Activated T-helper 17 cell treated with anti-CD3 and anti-CD28 coated beads, Interleukin-2, amount 50 U/mL, for 72 hours (primary cell): ENCODE measurements at regions not wholly inside any gene's neighbourhood (a gene's known extent, or its start where the extent isn't known, plus 50 kb on each side); places are given as distances from the start of the nearest gene placed in this dataset.

Source experiments
- ATAC-seq: fragments of 150-1000 bp; cut with Tn5 transposase; replicated peaks from 2 replicates; pipeline ENCODE4 v1.10.0; 2021; ENCODE audit warnings: mild to moderate bottlenecking, moderate library complexity
- H3K27ac Mint-ChIP-seq: one replicate; pipeline ENCODE4 v1.8.0; 2022; ENCODE audit warnings: mixed read lengths
- H3K27me3 Mint-ChIP-seq: one replicate; pipeline ENCODE4 v1.8.0; 2022; ENCODE audit warnings: mixed read lengths
- H3K36me3 Mint-ChIP-seq: one replicate; pipeline ENCODE4 v1.8.0; 2022; ENCODE audit warnings: low read depth, mild to moderate bottlenecking, mixed read lengths
- H3K4me1 Mint-ChIP-seq: one replicate; pipeline ENCODE4 v1.8.0; 2022; ENCODE audit warnings: mixed read lengths
- H3K4me3 Mint-ChIP-seq: one replicate; pipeline ENCODE4 v1.8.0; 2022; ENCODE audit warnings: mild to moderate bottlenecking, mixed read lengths
- H3K9me3 Mint-ChIP-seq: one replicate; pipeline ENCODE4 v1.8.0; 2022; ENCODE audit warnings: mixed read lengths

DNA sequence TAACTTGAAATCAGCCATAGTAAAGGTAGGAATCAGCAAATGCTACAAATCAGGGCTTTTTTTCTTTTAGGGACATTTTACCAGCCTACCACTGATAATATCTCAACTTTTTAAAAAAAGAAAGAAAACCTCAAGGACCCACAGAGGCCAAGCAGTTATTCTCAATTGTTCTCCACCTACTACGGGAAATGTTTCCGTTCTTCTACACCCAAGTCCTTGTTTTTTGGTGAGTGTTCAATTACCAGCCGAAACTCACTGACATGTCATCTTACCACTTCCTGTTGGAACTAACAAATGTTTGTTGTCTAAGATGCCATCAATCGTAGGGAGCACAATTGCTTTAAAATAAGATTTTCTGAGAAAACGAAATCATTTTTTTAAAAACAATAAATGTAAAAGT is 50.2 kb upstream of the CDK1 start:
- Mint-ChIP-seq H3K4me1 (peaks cover 41% of the 10 kb centered on the region), H3K36me3 (peaks cover 4% of the 10 kb centered on the region), H3K4me3 (peak overlapping the region; percentile 96), H3K27ac (peak overlapping the region; percentile 97), H3K9me3 (peaks cover 3% of the 10 kb centered on the region), H3K27me3 (no peaks in the 10 kb centered on the region)
- ATAC-seq, result peak; percentile 74

DNA sequence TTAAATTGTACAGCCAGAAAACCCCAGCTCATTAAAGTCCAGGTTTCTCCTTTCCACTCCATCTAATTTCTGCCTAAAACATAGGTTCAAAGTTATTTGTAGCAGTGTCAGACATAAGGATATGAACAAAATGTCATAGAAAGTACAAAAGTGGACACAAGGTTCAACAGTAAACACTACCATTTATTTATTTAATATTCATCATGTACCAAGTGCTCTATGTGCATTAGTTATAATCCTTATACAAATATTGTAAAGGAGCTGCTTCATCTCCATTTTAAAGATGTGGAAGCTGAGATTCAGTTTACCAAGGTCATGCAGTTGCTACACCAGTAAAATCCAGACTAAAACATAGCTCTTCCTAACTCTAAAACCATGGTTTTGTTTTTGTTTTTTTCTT is 52.0 kb upstream of the CDK1 start:
- Mint-ChIP-seq H3K36me3 (peaks cover 4% of the 10 kb centered on the region), H3K4me3 (peak overlapping the region; percentile 96), H3K9me3 (peaks cover 3% of the 10 kb centered on the region), H3K27ac (peak overlapping the region; percentile 97), H3K4me1 (peaks cover 35% of the 10 kb centered on the region), H3K27me3 (no peaks in the 10 kb centered on the region)
- no peak for ATAC-seq

DNA sequence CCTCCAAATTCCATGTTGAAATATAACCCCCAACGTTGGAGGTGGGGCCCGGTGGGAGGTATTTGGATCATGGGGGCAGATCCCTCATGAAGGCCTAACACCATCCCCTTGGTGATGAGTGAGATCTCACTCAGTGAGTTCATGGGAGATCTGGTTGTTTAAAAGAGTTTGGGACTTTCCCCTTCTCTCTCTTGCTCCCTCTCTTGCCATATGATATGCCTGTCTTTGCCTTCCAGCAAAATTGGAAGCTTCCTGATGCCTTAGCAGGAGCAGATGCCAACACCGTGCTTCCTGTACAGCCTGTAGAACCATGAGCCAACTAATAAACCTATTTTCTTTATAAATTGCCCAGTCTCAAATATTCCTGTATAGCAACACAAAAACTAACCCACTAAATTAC is 55.7 kb upstream of the CDK1 start:
- Mint-ChIP-seq H3K4me1 (peaks cover 22% of the 10 kb centered on the region), H3K36me3 (no peaks in the 10 kb centered on the region), H3K27me3 (no peaks in the 10 kb centered on the region), H3K9me3 (peaks cover 3% of the 10 kb centered on the region), H3K27ac (no peak overlapping the region), H3K4me3 (peak overlapping the region; percentile 33)
- ATAC-seq, result peak; percentile 54

GRCh38 chr10:60719721-60720120 is 58.6 kb upstream of the CDK1 start:
- no peak for ATAC-seq
- H3K27ac Mint-ChIP-seq, result no peak overlapping the region
- no peaks in the 10 kb centered on the region for H3K36me3 Mint-ChIP-seq
- no peaks in the 10 kb centered on the region for H3K27me3 Mint-ChIP-seq
- H3K4me3 Mint-ChIP-seq, result no peak overlapping the region
- peaks cover 3% of the 10 kb centered on the region for H3K9me3 Mint-ChIP-seq
- H3K4me1 Mint-ChIP-seq, result peaks cover 11% of the 10 kb centered on the region

DNA sequence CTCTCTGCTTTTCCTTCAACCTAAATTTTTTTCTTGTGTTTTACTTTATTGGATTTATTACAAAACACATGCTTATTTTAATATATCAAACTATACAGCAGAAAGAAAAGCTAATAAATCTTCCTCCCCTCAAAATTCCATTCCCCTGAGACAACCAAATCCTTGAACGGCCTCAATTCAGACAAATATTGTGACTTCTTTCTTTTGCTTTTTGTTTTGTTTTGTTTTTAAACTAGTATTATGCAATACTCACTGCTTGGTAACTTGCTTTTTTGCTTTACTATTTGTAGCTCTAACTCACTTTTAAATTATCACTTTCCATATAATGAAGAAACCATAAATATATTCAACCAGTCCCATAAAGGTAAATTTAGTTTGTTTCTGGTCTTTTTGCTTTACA is 59.4 kb upstream of the CDK1 start:
- peaks cover 19% of the 10 kb centered on the region for H3K4me1 Mint-ChIP-seq
- no peak overlapping the region for H3K27ac Mint-ChIP-seq
- no peaks in the 10 kb centered on the region for H3K9me3 Mint-ChIP-seq
- no peaks in the 10 kb centered on the region for H3K27me3 Mint-ChIP-seq
- peak overlapping the region; percentile 9 for H3K4me3 Mint-ChIP-seq
- no peaks in the 10 kb centered on the region for H3K36me3 Mint-ChIP-seq
- ATAC-seq, result no peak

GRCh38 chr10:60717852-60718251 is 60.4 kb upstream of the CDK1 start:
- H3K27ac Mint-ChIP-seq, result no peak overlapping the region
- H3K4me3 Mint-ChIP-seq, result no peak overlapping the region
- peak; percentile 75 for ATAC-seq
- H3K4me1 Mint-ChIP-seq, result peaks cover 25% of the 10 kb centered on the region
- no peaks in the 10 kb centered on the region for H3K9me3 Mint-ChIP-seq
- no peaks in the 10 kb centered on the region for H3K36me3 Mint-ChIP-seq
- no peaks in the 10 kb centered on the region for H3K27me3 Mint-ChIP-seq

GRCh38 chr10:60714233-60714632 is 64.0 kb upstream of the CDK1 start:
- peak; percentile 78 for ATAC-seq
- Mint-ChIP-seq H3K4me3 (peak overlapping the region; percentile 53), H3K27me3 (no peaks in the 10 kb centered on the region), H3K9me3 (no peaks in the 10 kb centered on the region), H3K36me3 (no peaks in the 10 kb centered on the region), H3K27ac (peak overlapping the region; percentile 71), H3K4me1 (peaks cover 20% of the 10 kb centered on the region)

- H3K4me1 Mint-ChIP-seq, result peaks cover 31% of the 10 kb centered on the region
- no peaks in the 10 kb centered on the region for H3K27me3 Mint-ChIP-seq
- H3K36me3 Mint-ChIP-seq, result no peaks in the 10 kb centered on the region
- H3K9me3 Mint-ChIP-seq, result no peaks in the 10 kb centered on the region
- no peak for ATAC-seq
- no peak overlapping the region for H3K27ac Mint-ChIP-seq
- peak overlapping the region; percentile 53 for H3K4me3 Mint-ChIP-seq
Observed at GRCh38 chr10:60711496-60711895, 66.8 kb upstream of the CDK1 start.

DNA sequence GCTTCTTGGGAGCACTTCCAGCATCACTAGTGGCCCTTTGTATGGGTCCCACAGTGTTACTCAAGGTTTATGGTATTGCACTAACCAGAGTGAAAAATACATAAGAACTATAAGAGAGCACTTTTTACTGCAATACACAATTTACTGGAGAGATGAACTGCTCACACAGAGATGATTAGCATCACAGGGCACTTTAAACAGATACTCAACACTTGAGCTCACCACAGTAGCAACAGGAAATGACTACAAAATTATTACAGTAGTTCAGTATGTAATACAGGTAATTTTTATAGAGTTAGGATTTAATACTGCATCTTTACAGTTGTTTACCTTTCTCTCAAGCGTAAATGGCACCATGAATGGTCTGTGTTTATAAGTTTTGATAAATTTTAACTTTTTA is 68.2 kb upstream of the CDK1 start:
- Mint-ChIP-seq H3K9me3 (no peaks in the 10 kb centered on the region), H3K4me3 (peak overlapping the region; percentile 19), H3K4me1 (peaks cover 31% of the 10 kb centered on the region), H3K27me3 (no peaks in the 10 kb centered on the region), H3K27ac (no peak overlapping the region), H3K36me3 (no peaks in the 10 kb centered on the region)
- no peak for ATAC-seq

DNA sequence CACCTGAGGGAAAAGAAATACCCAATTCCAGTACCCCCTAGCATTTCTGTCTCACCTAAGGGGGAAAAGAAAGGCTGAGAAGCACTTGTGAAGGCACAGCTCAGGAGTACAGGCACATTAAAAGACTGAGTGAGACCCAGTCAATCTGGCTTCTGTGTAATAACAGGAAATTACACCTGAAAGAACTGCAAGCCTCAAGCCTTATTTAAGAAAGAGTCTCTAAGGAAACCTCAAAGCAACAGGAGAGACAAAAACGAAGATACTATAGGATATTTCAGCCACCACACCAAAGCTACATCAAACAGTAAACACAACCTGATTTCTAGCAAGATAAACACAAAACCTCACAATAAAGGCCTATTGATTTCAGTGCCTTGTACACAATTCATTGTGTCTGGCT is 69.6 kb upstream of the CDK1 start:
- peaks cover 25% of the 10 kb centered on the region for H3K4me1 Mint-ChIP-seq
- H3K36me3 Mint-ChIP-seq, result no peaks in the 10 kb centered on the region
- no peaks in the 10 kb centered on the region for H3K27me3 Mint-ChIP-seq
- H3K4me3 Mint-ChIP-seq, result peak overlapping the region; percentile 52
- ATAC-seq, result peak; percentile 81
- H3K27ac Mint-ChIP-seq, result peak overlapping the region; percentile 68
- no peaks in the 10 kb centered on the region for H3K9me3 Mint-ChIP-seq

GRCh38 chr10:60707841-60708240 is 70.4 kb upstream of the CDK1 start:
- Mint-ChIP-seq H3K4me1 (peaks cover 19% of the 10 kb centered on the region), H3K36me3 (no peaks in the 10 kb centered on the region), H3K4me3 (peak overlapping the region; percentile 52), H3K9me3 (no peaks in the 10 kb centered on the region), H3K27me3 (no peaks in the 10 kb centered on the region), H3K27ac (peak overlapping the region; percentile 68)
- no peak for ATAC-seq

DNA sequence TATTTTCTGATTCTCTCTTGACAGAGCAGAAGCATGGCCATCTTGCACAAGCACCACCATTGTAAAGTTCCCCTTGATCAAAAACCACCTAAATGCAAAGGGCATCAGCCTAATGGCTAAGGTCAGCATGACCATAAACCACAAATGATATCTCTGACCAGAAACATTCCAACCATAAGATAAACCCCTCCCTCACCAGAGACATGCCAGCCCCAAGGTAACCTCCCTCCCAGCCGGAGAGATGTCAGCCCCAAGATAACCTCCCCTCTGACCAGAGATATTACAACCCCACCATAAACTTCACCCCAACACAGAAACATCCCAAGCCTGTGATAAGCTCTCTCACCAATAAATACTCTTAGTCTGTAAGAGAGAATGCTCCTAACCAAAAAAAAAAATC is 72.1 kb upstream of the CDK1 start:
- Mint-ChIP-seq H3K4me1 (peaks cover 28% of the 10 kb centered on the region), H3K4me3 (peak overlapping the region; percentile 5), H3K27me3 (no peaks in the 10 kb centered on the region), H3K36me3 (peaks cover 3% of the 10 kb centered on the region), H3K27ac (no peak overlapping the region), H3K9me3 (peaks cover 3% of the 10 kb centered on the region)
- no peak for ATAC-seq

DNA sequence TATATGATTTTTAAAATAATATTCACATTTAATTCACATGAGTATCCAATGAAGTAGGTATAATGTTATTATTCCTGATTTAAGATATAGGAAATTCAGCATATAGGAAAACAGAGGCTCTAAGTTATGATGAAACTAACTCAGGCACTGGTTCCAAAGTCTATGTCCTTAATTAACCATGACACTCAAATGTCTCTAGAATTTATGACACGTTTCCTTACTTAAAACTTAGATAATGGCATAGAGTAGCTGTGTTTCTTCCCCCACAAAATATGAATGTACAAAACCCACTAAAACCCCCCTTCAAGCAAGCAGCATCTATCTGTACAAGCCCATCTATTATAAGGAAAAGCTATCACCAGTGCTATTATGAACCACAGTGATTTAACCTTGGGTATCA is 72.9 kb upstream of the CDK1 start:
- Mint-ChIP-seq H3K27me3 (no peaks in the 10 kb centered on the region), H3K4me1 (peaks cover 30% of the 10 kb centered on the region), H3K4me3 (peak overlapping the region; percentile 5), H3K27ac (no peak overlapping the region), H3K9me3 (peaks cover 3% of the 10 kb centered on the region), H3K36me3 (peaks cover 4% of the 10 kb centered on the region)
- ATAC-seq, result no peak

DNA sequence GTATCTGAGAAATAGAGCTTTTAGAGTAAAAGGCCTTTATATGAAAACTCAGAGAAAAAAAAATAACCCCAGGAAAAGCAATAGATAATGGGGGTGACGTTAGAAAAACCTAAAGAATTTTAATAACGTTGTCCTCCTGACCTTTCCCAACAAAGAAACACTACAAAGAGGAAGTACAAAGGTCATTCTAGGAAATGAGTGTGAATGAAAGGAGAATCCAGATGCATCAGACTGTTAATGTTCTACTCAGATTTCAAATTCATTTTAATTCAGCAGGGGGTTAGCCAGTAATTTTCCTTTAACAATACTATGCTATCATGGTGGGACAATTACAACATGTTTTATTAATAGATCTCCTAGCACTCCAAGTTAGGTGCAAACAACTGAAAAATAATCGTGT is 73.8 kb upstream of the CDK1 start:
- no peaks in the 10 kb centered on the region for H3K27me3 Mint-ChIP-seq

GRCh38 chr10:60703266-60704041 is 74.8 kb upstream of the CDK1 start:
- no peak overlapping the region for H3K27ac Mint-ChIP-seq
- H3K4me3 Mint-ChIP-seq, result peak overlapping the region; percentile 25
- H3K4me1 Mint-ChIP-seq, result peaks cover 25% of the 10 kb centered on the region
- H3K36me3 Mint-ChIP-seq, result peaks cover 4% of the 10 kb centered on the region
- H3K9me3 Mint-ChIP-seq, result peaks cover 3% of the 10 kb centered on the region
- H3K27me3 Mint-ChIP-seq, result no peaks in the 10 kb centered on the region
- peak; percentile 70 for ATAC-seq

More for the DNA sequence above, 73.8 kb upstream of the CDK1 start:
- Mint-ChIP-seq H3K4me3 (peak overlapping the region; percentile 25), H3K9me3 (peaks cover 3% of the 10 kb centered on the region), H3K4me1 (peaks cover 30% of the 10 kb centered on the region), H3K27ac (no peak overlapping the region), H3K36me3 (peaks cover 4% of the 10 kb centered on the region)
- no peak for ATAC-seq
